Stomach (tissue), 4 donors: ENCODE measurements at regions not wholly inside any gene's neighbourhood (a gene's known extent, or its start where the extent isn't known, plus 50 kb on each side); places are given as distances from the start of the nearest gene placed in this dataset.

Experiments
- POLR2A ChIP-seq, 4 donors: fragments of 450-650 bp; IDR thresholded peaks; one replicate each; pipeline ENCODE4 v1.6.1; 2016; ENCODE audit warnings: antibody characterized with exemption in 4 of 4, control low read depth in 2 of 4, mild to moderate bottlenecking in 1 of 4, moderate library complexity in 1 of 4
- POLR2AphosphoS5 ChIP-seq, 3 donors: sonication (generic); formaldehyde crosslinking; IDR thresholded peaks; one replicate each; pipeline ENCODE4 v1.6.1; 2016; ENCODE audit warnings: antibody characterized with exemption in 3 of 3
- TF ChIP-seq, protein P1 (sequence below), 7 experiments: fragments of 450-650 bp in 4 of 7; fragments of 200-600 bp in 3 of 7; sonication (generic) in 3 of 7; IDR thresholded peaks; one replicate each; pipeline ENCODE4 v1.5.1; 2016 to 2019; ENCODE audit warnings: antibody characterized with exemption in 7 of 7, control low read depth in 2 of 7, mild to moderate bottlenecking in 1 of 7

GRCh38 chr12:102618197-102618877 lies 138.0 kb upstream of the IGF1 start:
- TF ChIP-seq, protein P1, sequence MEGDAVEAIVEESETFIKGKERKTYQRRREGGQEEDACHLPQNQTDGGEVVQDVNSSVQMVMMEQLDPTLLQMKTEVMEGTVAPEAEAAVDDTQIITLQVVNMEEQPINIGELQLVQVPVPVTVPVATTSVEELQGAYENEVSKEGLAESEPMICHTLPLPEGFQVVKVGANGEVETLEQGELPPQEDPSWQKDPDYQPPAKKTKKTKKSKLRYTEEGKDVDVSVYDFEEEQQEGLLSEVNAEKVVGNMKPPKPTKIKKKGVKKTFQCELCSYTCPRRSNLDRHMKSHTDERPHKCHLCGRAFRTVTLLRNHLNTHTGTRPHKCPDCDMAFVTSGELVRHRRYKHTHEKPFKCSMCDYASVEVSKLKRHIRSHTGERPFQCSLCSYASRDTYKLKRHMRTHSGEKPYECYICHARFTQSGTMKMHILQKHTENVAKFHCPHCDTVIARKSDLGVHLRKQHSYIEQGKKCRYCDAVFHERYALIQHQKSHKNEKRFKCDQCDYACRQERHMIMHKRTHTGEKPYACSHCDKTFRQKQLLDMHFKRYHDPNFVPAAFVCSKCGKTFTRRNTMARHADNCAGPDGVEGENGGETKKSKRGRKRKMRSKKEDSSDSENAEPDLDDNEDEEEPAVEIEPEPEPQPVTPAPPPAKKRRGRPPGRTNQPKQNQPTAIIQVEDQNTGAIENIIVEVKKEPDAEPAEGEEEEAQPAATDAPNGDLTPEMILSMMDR (IDR thresholded peaks at IDR 0.05): no peak
- no peak for TF ChIP-seq POLR2A (IDR thresholded peaks at IDR 0.05)
- TF ChIP-seq POLR2AphosphoS5 (IDR thresholded peaks at IDR 0.05): no peak
